ENCODE measurements at regions not wholly inside any gene's neighbourhood (a gene's known extent, or its start where the extent isn't known, plus 50 kb on each side); places are given as distances from the start of the nearest gene placed in this dataset.

DNA sequence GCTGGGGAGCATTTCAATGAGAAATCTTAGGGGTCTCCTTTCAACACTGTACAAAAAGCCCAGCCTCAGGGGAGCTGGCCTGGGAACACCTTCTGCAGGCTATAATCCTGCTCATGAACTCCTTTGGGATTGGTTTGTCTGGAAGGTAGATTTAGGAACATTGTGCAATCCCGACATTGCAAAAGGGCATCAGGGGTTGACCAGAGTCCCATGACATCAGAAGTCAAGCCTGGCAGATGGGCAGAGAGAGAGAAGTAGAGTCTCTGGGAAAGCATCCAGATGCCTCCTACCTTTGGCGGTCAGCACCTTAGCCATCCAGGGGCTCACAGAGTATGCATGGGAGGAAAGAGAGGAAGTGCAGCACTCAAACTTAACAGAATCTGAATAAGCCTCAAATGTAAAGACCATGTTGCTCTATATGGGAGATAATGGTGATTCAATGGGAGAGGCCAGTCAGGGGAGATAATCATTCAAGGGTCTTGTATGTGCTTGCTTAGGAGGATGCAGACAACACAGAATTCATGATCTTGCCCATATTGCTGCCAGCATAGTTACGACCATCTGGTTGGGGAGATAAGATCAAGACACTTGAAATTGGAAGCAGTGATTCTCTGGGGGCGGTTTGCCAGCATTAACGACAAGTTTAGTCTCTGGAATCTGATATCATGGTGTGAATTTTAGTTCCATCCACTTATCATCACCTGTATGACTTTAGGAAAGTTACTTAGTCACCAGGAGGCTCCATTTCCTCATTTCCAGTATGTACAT is 58.3 kb upstream of the UPP2 start (continued):
- no peak for TF ChIP-seq CHD7 (IDR thresholded peaks at IDR 0.05; ENCODE audit: insufficient replicate concordance, low read length)
- no peak for TF ChIP-seq ASH2L (IDR thresholded peaks at IDR 0.05; ENCODE audit: low read length)
- TF ChIP-seq TBP (IDR thresholded peaks at IDR 0.05; ENCODE audit: low read depth, low read length), result no peak
- TF ChIP-seq POLR2AphosphoS5 (IDR thresholded peaks at IDR 0.05; ENCODE audit: low read depth, low read length), result no peak
- TF ChIP-seq SIX5 (IDR thresholded peaks at IDR 0.05; ENCODE audit: low read depth, low read length), result no peak
- TF ChIP-seq CREB1 (IDR thresholded peaks at IDR 0.05), result no peak
- TF ChIP-seq CTBP2 (IDR thresholded peaks at IDR 0.05; ENCODE audit: borderline replicate concordance, insufficient read depth, insufficient read length, low read length), result no peak
- TF ChIP-seq JUND (IDR thresholded peaks at IDR 0.05; ENCODE audit: low read length), result no peak
- TF ChIP-seq CEBPB (IDR thresholded peaks at IDR 0.05; ENCODE audit: low read depth, low read length), result no peak
- no peak for TF ChIP-seq TAF7 (optimal IDR thresholded peaks at IDR 0.05; ENCODE audit: borderline replicate concordance, low read depth, low read length)
- no peak for TF ChIP-seq NRF1 (IDR thresholded peaks at IDR 0.05; ENCODE audit: low read depth, low read length)
- TF ChIP-seq ZNF274 (IDR thresholded peaks at IDR 0.05; ENCODE audit: borderline replicate concordance, extremely low read depth, low read length), result no peak

All from H1 (cell line).